ENCODE measurements at regions not wholly inside any gene's neighbourhood (a gene's known extent, or its start where the extent isn't known, plus 50 kb on each side); places are given as distances from the start of the nearest gene placed in this dataset.
"Not testable (repeated sequence)": the region's sequence is repeated elsewhere in the genome, so short reads cannot be mapped to it uniquely, and the experiment has no call there.

- no peak for DNase-seq
These were observed 452.7 kb upstream of the CDH9 start for GRCh38 chr5:27491047-27491446.

GRCh38 chr5:27489701-27490100 is 451.3 kb upstream of the CDH9 start:
- DNase-seq, result no peak

- DNase-seq, result no peak
These were observed 444.3 kb upstream of the CDH9 start for GRCh38 chr5:27482663-27483062.

- no peak for DNase-seq
These were observed 441.5 kb upstream of the CDH9 start for GRCh38 chr5:27479859-27480258.

- no peak for DNase-seq
These were observed 439.2 kb upstream of the CDH9 start for GRCh38 chr5:27477550-27477949.

- no peak for DNase-seq
These were observed 438.1 kb upstream of the CDH9 start for GRCh38 chr5:27476356-27476988.

- no peak for DNase-seq
These were observed 436.7 kb upstream of the CDH9 start for GRCh38 chr5:27475063-27475462.

GRCh38 chr5:27474395-27474794 is 436.0 kb upstream of the CDH9 start:
- DNase-seq, result no peak

GRCh38 chr5:27474047-27474309 is 435.6 kb upstream of the CDH9 start:
- no peak for DNase-seq

- DNase-seq, result no peak
These were observed 435.1 kb upstream of the CDH9 start for GRCh38 chr5:27473307-27474046.

- DNase-seq, result no peak
These were observed 434.5 kb upstream of the CDH9 start for GRCh38 chr5:27472871-27473270.

GRCh38 chr5:27472000-27472763 is 433.8 kb upstream of the CDH9 start:
- DNase-seq, result peak; percentile 29

- no peak for DNase-seq
These were observed 428.6 kb upstream of the CDH9 start for GRCh38 chr5:27466959-27467358.

- no peak for DNase-seq
These were observed 426.8 kb upstream of the CDH9 start for GRCh38 chr5:27465140-27465539.

- DNase-seq, result no peak
These were observed 425.2 kb upstream of the CDH9 start for GRCh38 chr5:27463446-27464149.

GRCh38 chr5:27462936-27463335 is 424.6 kb upstream of the CDH9 start:
- DNase-seq, result no peak

- no peak for DNase-seq
These were observed 419.9 kb upstream of the CDH9 start for GRCh38 chr5:27458287-27458686.

- DNase-seq, result no peak
These were observed 413.0 kb upstream of the CDH9 start for GRCh38 chr5:27451377-27451776.

GRCh38 chr5:27450607-27451006 is 412.2 kb upstream of the CDH9 start:
- no peak for DNase-seq

GRCh38 chr5:27439383-27439782 is 401.0 kb upstream of the CDH9 start:
- not testable (repeated sequence) for DNase-seq

- DNase-seq, result no peak
These were observed 399.3 kb upstream of the CDH9 start for GRCh38 chr5:27437594-27438200.

GRCh38 chr5:27434335-27434734 is 395.9 kb upstream of the CDH9 start:
- DNase-seq, result no peak

- DNase-seq, result no peak
These were observed 375.7 kb upstream of the CDH9 start for GRCh38 chr5:27414099-27414498.
